HEK293T (cell line): ENCODE measurements at regions not wholly inside any gene's neighbourhood (a gene's known extent, or its start where the extent isn't known, plus 50 kb on each side); places are given as distances from the start of the nearest gene placed in this dataset.

Source experiments
- BHLHE40 ChIP-seq: fragments of 450-650 bp; IDR thresholded peaks from 2 replicates; pipeline ENCODE4 v1.6.1; 2016; ENCODE audit warnings: mild to moderate bottlenecking, moderate library complexity, borderline replicate concordance
- FOXM1 ChIP-seq: fragments of 450-650 bp; IDR thresholded peaks from 2 replicates; pipeline ENCODE4 v1.6.1; 2017; ENCODE audit warnings: mild to moderate bottlenecking, borderline replicate concordance
- PKNOX1 ChIP-seq: fragments of 450-650 bp; IDR thresholded peaks from 2 replicates; pipeline ENCODE4 v1.6.1; 2016
- SP1 ChIP-seq: fragments of 450-650 bp; IDR thresholded peaks from 2 replicates; pipeline ENCODE4 v1.6.1; 2017
- SUZ12 ChIP-seq: fragments of 450-650 bp; IDR thresholded peaks from 2 replicates; pipeline ENCODE4 v1.6.1; 2016; ENCODE audit warnings: mild to moderate bottlenecking

- TF ChIP-seq FOXM1 = no peak
- no peak for TF ChIP-seq SP1
- TF ChIP-seq BHLHE40 = no peak
- no peak for TF ChIP-seq PKNOX1
- TF ChIP-seq SUZ12 = no peak
Observed at GRCh38 chr18:54726143-54726542, 102.1 kb upstream of the RAB27B start.
